ENCODE measurements at regions not wholly inside any gene's neighbourhood (a gene's known extent, or its start where the extent isn't known, plus 50 kb on each side); places are given as distances from the start of the nearest gene placed in this dataset.

DNA sequence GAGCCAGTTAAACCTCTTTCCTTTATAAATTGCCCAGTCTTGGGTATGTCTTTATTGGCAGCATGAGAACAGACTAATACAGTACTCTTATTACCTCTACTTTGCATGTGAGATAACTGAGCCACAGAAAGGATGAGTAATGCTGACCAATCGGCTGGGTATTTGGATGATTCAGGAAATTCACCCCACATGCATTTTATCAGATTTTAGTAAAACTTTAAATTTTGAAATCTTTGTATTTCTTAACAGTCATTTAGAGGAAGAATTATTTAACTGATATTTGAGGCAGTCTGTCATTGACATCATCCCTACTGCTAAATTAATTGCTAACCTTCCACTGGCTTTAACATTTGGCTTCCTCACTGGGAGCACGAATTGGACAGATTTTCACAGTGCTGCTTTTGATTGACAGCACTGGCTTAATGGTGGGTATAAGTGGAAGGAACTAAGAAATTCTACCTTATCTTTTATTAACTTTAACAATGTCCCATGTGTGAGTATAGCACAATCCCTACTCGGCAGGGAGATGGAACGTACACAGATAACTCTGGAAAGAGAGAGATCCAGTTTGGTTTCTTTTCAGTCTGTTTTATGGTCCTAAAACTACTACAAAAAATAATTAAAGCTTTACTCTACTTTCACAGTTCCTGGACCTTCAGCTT is 261.0 kb downstream of the DACT1 start:
- no peak for DNase-seq
- 49 to 56% methylated on average over 4 of the region's 4 CpGs for WGBS, 2 donors
- intact Hi-C loops (cut with DNase I): no loop called here

DNA sequence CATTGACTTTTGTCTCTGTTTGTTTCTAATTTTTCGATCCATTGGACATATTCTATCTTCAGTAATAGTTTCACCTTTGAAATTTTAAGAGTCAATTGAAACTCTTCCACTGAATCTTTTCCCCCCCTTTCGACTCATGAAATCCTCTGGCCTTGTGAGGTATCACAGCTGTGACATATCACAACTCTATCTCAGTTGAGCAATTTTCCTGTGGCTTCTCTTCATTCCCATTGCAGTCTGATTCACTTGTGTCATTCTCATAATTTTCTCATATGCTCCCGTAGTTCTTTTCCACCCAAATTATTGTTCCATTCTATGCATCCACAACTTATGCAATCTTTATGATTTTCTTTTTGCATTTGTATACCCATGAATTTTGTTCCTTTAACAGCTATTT is 261.6 kb downstream of the DACT1 start:
- Histone ChIP-seq H3K27me3 (no peaks in the 10 kb centered on the region), H3K9me3 (no peaks in the 10 kb centered on the region), H3K27ac (no peak overlapping the region), H3K36me3 (no peaks in the 10 kb centered on the region), H3K4me3 (no peak overlapping the region), H3K4me1 (no peaks in the 10 kb centered on the region)
- 48 to 66% methylated on average over 3 of the region's 3 CpGs for whole genome bisulfite sequencing, 2 donors
- intact Hi-C loops (cut with DNase I): no loop called here
- TF ChIP-seq, protein P1, sequence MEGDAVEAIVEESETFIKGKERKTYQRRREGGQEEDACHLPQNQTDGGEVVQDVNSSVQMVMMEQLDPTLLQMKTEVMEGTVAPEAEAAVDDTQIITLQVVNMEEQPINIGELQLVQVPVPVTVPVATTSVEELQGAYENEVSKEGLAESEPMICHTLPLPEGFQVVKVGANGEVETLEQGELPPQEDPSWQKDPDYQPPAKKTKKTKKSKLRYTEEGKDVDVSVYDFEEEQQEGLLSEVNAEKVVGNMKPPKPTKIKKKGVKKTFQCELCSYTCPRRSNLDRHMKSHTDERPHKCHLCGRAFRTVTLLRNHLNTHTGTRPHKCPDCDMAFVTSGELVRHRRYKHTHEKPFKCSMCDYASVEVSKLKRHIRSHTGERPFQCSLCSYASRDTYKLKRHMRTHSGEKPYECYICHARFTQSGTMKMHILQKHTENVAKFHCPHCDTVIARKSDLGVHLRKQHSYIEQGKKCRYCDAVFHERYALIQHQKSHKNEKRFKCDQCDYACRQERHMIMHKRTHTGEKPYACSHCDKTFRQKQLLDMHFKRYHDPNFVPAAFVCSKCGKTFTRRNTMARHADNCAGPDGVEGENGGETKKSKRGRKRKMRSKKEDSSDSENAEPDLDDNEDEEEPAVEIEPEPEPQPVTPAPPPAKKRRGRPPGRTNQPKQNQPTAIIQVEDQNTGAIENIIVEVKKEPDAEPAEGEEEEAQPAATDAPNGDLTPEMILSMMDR (IDR thresholded peaks at IDR 0.05): no peak
- TF ChIP-seq POLR2A (IDR thresholded peaks at IDR 0.05): no peak
- DNase-seq: no peak

More for the DNA sequence above, 261.0 kb downstream of the DACT1 start:
- Histone ChIP-seq H3K4me3 (no peak overlapping the region), H3K4me1 (no peaks in the 10 kb centered on the region), H3K9me3 (no peaks in the 10 kb centered on the region), H3K36me3 (no peaks in the 10 kb centered on the region), H3K27me3 (no peaks in the 10 kb centered on the region), H3K27ac (peak overlapping the region in 1 of 4 donors; percentile 22)
- TF ChIP-seq POLR2A (IDR thresholded peaks at IDR 0.05): no peak
- TF ChIP-seq, protein P1 (IDR thresholded peaks at IDR 0.05): no peak

DNA sequence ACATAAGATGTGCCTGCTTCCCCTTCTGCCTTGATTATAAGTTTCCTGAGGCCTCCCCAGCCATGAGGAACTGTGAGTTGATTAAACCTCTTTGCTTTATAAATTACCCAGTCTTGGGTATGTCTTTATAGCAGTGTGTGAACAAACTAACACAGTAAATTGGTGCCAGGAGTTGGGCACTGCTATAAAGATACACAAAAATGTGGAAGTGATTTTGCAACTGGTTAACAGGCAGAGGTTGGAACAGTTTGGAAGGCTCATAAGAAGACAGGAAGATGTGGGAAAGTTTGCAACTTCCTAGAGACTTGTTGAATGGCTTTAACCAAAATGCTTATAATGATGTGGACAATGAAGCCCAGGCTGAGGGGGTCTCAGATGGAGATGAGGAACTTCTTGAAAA is 264.1 kb downstream of the DACT1 start:
- intact Hi-C loops (cut with DNase I): no loop called here
- Histone ChIP-seq H3K4me3 (no peak overlapping the region), H3K4me1 (no peaks in the 10 kb centered on the region), H3K9me3 (no peaks in the 10 kb centered on the region), H3K27me3 (no peaks in the 10 kb centered on the region), H3K36me3 (no peaks in the 10 kb centered on the region), H3K27ac (no peak overlapping the region)
- no peak for TF ChIP-seq POLR2A (IDR thresholded peaks at IDR 0.05)
- TF ChIP-seq, protein P1 (IDR thresholded peaks at IDR 0.05): no peak
- DNase-seq: no peak

DNA sequence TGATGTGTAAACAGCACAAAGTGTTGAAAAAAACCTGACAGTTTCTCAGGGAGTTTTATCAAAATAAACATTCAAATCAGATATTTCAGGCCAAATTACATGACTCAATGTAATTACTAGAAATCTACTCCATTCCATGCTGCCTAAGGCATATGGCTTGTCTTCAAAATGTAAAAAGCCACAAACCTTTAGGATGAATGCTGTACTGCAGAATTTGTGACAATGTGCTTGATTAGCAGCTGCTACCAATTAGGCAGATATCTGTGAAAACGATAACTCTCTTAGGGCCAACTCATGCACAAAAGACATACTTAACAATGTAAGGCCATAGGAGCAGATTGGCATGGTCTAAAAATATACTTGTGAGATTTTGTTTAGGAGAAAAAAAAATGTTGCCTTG is 267.0 kb downstream of the DACT1 start:
- intact Hi-C loops (cut with DNase I): no loop called here
- H3K4me1 ChIP-seq: no peaks in the 10 kb centered on the region
- no peak overlapping the region for H3K4me3 ChIP-seq
- no peak for DNase-seq
- H3K9me3 ChIP-seq: no peaks in the 10 kb centered on the region
- no peaks in the 10 kb centered on the region for H3K36me3 ChIP-seq
- WGBS, 2 donors: 78 to 81% methylated on average over 1 of the region's 1 CpG
- H3K27me3 ChIP-seq: no peaks in the 10 kb centered on the region
- no peak for TF ChIP-seq POLR2A (IDR thresholded peaks at IDR 0.05)
- TF ChIP-seq, protein P1 (IDR thresholded peaks at IDR 0.05): no peak
- H3K27ac ChIP-seq: no peak overlapping the region

DNA sequence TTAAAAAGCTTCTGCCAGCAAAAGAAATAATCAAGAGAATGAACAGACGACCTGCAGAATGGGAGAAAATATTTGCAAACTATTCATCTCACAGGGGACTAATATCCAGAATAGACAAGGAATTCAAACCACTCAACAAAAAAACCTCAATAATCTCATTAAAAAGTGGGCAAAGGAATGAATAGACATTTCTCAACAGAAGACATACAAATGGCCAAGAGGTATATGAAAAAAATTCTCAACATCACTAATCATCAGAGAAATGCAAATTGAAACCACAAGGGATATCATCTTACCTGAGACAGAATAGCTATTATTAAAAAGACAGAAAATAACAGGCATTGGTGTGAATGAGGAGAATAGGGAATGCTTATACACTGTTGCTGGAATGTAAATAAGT is 270.0 kb downstream of the DACT1 start:
- WGBS, 2 donors: 26 to 44% methylated on average over 1 of the region's 1 CpG
- Histone ChIP-seq H3K36me3 (no peaks in the 10 kb centered on the region), H3K4me1 (no peaks in the 10 kb centered on the region), H3K27ac (no peak overlapping the region), H3K9me3 (no peaks in the 10 kb centered on the region), H3K27me3 (no peaks in the 10 kb centered on the region), H3K4me3 (no peak overlapping the region)
- intact Hi-C loops (cut with DNase I): no loop called here
- TF ChIP-seq, protein P1 (IDR thresholded peaks at IDR 0.05): no peak
- TF ChIP-seq POLR2A (IDR thresholded peaks at IDR 0.05): no peak
- no peak for DNase-seq
